GM13977 (cell line): ENCODE measurements at regions not wholly inside any gene's neighbourhood (a gene's known extent, or its start where the extent isn't known, plus 50 kb on each side); places are given as distances from the start of the nearest gene placed in this dataset.

ENCODE experiments used
- DNase-seq: peaks from one replicate; pipeline ENCODE4 v3.0.0; 2012; ENCODE audit warnings: low spot score
- CTCF ChIP-seq: IDR thresholded peaks from 2 replicates; pipeline ENCODE4 v1.5.1; 2012; ENCODE audit warnings: mild to moderate bottlenecking, control low read depth; ENCODE audit not compliant: insufficient read depth; ENCODE audit errors: extremely low read depth, missing control alignments
- in situ Hi-C: fragments of 300-500 bp; cut with MboI; formaldehyde crosslinking; loops from one replicate; pipeline ENCODE4 v1.12.0; 2022; ENCODE audit warnings: low sequenced_read_pairs, low pct_unique_long_range_greater_than_20kb, mixed read lengths, inconsistent platforms; ENCODE audit not compliant: unreplicated experiment

GRCh38 chr17:63332286-63332685 lies 113.8 kb downstream of the CYB561 start:
- in situ Hi-C loops = no loop called here
- TF ChIP-seq CTCF = no peak
- no peak for DNase-seq

- in situ Hi-C loops = no loop called here
- no peak for TF ChIP-seq CTCF
- DNase-seq = no peak
Observed at GRCh38 chr17:63333869-63334268, 112.2 kb downstream of the CYB561 start.

GRCh38 chr17:63335831-63336230 lies 110.3 kb downstream of the CYB561 start:
- in situ Hi-C loops = no loop called here
- no peak for DNase-seq
- no peak for TF ChIP-seq CTCF

- in situ Hi-C loops = no loop called here
- DNase-seq = no peak
- no peak for TF ChIP-seq CTCF
Observed at GRCh38 chr17:63337579-63337978, 108.5 kb downstream of the CYB561 start.

GRCh38 chr17:63338272-63338671 lies 107.8 kb downstream of the CYB561 start:
- in situ Hi-C loops = no loop called here

GRCh38 chr17:63341276-63341675 lies 104.8 kb downstream of the CYB561 start:
- no peak for TF ChIP-seq CTCF
- no peak for DNase-seq
- in situ Hi-C loops = no loop called here

More at GRCh38 chr17:63338272-63338671, 107.8 kb downstream of the CYB561 start:
- TF ChIP-seq CTCF = no peak
- DNase-seq = no peak

- in situ Hi-C loops = no loop called here
- no peak for TF ChIP-seq CTCF
- no peak for DNase-seq
Observed at GRCh38 chr17:63344383-63344782, 101.7 kb downstream of the CYB561 start.
